Subcutaneous abdominal adipose tissue (tissue), 5 donors: ENCODE measurements at regions not wholly inside any gene's neighbourhood (a gene's known extent, or its start where the extent isn't known, plus 50 kb on each side); places are given as distances from the start of the nearest gene placed in this dataset.
"Not testable (repeated sequence)": the region's sequence is repeated elsewhere in the genome, so short reads cannot be mapped to it uniquely, and the experiment has no call there.

Source experiments
- H3K27ac ChIP-seq: one replicate; pipeline ENCODE4 v1.7.0; 2013; ENCODE audit warnings: low read depth, mild to moderate bottlenecking, inconsistent platforms, low read length, moderate library complexity
- H3K27me3 ChIP-seq, 5 donors: one replicate each; pipeline ENCODE4 v1.7.0; 2013; ENCODE audit warnings: low read length in 5 of 5, inconsistent platforms in 1 of 5; ENCODE audit not compliant: control insufficient read depth in 5 of 5, insufficient read depth in 4 of 5
- H3K36me3 ChIP-seq, 5 donors: one replicate each; pipeline ENCODE4 v1.7.0; 2013; ENCODE audit warnings: low read length in 5 of 5; ENCODE audit not compliant: control insufficient read depth in 5 of 5, insufficient read depth in 5 of 5
- H3K4me1 ChIP-seq, 5 donors: one replicate each; pipeline ENCODE4 v1.7.0; 2013; ENCODE audit warnings: low read length in 5 of 5, mild to moderate bottlenecking in 3 of 5, moderate library complexity in 1 of 5; ENCODE audit not compliant: control insufficient read depth in 5 of 5, insufficient read depth in 5 of 5
- H3K4me3 ChIP-seq, 5 donors: one replicate each; pipeline ENCODE4 v1.7.0; 2013; ENCODE audit warnings: low read length in 5 of 5, low read depth in 1 of 5
- H3K9ac ChIP-seq, 5 donors: one replicate each; pipeline ENCODE4 v1.7.0; 2013; ENCODE audit warnings: low read length in 5 of 5, mild to moderate bottlenecking in 4 of 5, moderate library complexity in 3 of 5
- H3K9me3 ChIP-seq, 5 donors: one replicate each; pipeline ENCODE4 v1.7.0; 2013; ENCODE audit warnings: low read length in 5 of 5; ENCODE audit not compliant: control insufficient read depth in 5 of 5
- donor health status: healthy.
- donor health status: healthy.
- donor health status: healthy.
- donor health status: healthy.
- donor health status: healthy.

- no peak overlapping the region for H3K27ac ChIP-seq
- H3K9ac ChIP-seq, result no peak overlapping the region
These were observed 405.5 kb upstream of the NR3C2 start for GRCh38 chr4:148847544-148848255.

DNA sequence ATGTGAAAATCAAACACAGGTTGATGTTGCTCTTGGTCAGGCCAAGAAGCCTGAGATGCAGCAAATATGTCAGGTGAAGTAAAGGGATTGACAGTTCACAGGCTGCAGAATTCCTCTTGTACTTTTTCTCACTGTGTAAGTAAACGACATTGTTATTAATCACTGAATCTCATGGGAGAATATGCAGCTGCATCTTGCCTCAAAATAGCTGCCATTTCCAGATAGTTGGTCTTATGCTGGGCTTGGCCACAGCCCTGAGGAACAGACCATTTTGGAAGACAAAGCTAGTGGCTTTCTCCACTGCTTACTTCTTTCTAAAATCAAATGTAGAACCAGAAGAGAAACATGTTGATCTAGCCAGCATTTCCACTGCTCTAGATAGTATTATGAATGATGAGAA, 403.4 kb upstream of the NR3C2 start:
- H3K27ac ChIP-seq, result no peak overlapping the region
- no peaks in the 10 kb centered on the region for H3K9me3 ChIP-seq
- H3K9ac ChIP-seq, result no peak overlapping the region
- H3K4me3 ChIP-seq, result no peak overlapping the region
- H3K4me1 ChIP-seq, result no peaks in the 10 kb centered on the region
- no peaks in the 10 kb centered on the region for H3K27me3 ChIP-seq
- H3K36me3 ChIP-seq, result no peaks in the 10 kb centered on the region

More at GRCh38 chr4:148847544-148848255, 405.5 kb upstream of the NR3C2 start:
- Histone ChIP-seq H3K4me1 (no peaks in the 10 kb centered on the region), H3K9me3 (no peaks in the 10 kb centered on the region), H3K4me3 (no peak overlapping the region), H3K36me3 (no peaks in the 10 kb centered on the region), H3K27me3 (no peaks in the 10 kb centered on the region)

- Histone ChIP-seq H3K9ac (no peak overlapping the region), H3K27me3 (no peaks in the 10 kb centered on the region), H3K27ac (no peak overlapping the region)
These were observed 401.4 kb upstream of the NR3C2 start for GRCh38 chr4:148843625-148844024.

GRCh38 chr4:148842843-148843242, 400.6 kb upstream of the NR3C2 start:
- H3K9me3 ChIP-seq, result no peaks in the 10 kb centered on the region
- H3K4me3 ChIP-seq, result no peak overlapping the region
- no peak overlapping the region for H3K9ac ChIP-seq
- no peaks in the 10 kb centered on the region for H3K4me1 ChIP-seq
- H3K27me3 ChIP-seq, result no peaks in the 10 kb centered on the region
- no peak overlapping the region for H3K27ac ChIP-seq
- no peaks in the 10 kb centered on the region for H3K36me3 ChIP-seq

More at GRCh38 chr4:148843625-148844024, 401.4 kb upstream of the NR3C2 start:
- Histone ChIP-seq H3K4me1 (no peaks in the 10 kb centered on the region), H3K4me3 (no peak overlapping the region), H3K36me3 (no peaks in the 10 kb centered on the region), H3K9me3 (no peaks in the 10 kb centered on the region)

DNA sequence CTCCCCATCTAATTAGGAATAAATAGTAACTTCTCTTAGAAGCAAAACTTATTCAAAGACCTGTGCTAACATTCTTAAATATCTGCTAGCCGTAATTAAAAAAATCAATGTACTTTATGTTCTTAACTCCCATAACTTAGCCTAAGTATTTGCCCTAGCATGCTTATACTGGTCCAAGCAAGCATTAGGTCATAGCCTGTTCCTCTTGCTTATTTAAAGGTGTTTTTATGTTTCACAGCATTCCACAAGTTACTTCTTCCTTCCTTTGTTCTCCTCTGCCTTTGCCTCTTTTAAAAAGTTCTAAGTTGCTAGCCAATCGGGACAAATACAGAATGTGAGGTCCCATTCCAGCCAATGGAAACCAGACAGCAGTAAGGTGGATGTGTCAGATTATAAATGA, 395.4 kb upstream of the NR3C2 start:
- not testable (repeated sequence) for H3K9me3 ChIP-seq, H3K36me3 ChIP-seq, H3K4me3 ChIP-seq, H3K4me1 ChIP-seq, H3K9ac ChIP-seq, H3K27ac ChIP-seq, H3K27me3 ChIP-seq

- Histone ChIP-seq H3K9ac (no peak overlapping the region), H3K36me3 (no peaks in the 10 kb centered on the region), H3K4me1 (peaks cover 0 to 10% (median 0%) of the 10 kb centered on the region in 5 donors), H3K27me3 (no peaks in the 10 kb centered on the region), H3K9me3 (peaks cover 0 to 4% (median 0%) of the 10 kb centered on the region in 5 donors), H3K27ac (no peak overlapping the region), H3K4me3 (no peak overlapping the region)
These were observed 392.8 kb upstream of the NR3C2 start for GRCh38 chr4:148834804-148835631.

DNA sequence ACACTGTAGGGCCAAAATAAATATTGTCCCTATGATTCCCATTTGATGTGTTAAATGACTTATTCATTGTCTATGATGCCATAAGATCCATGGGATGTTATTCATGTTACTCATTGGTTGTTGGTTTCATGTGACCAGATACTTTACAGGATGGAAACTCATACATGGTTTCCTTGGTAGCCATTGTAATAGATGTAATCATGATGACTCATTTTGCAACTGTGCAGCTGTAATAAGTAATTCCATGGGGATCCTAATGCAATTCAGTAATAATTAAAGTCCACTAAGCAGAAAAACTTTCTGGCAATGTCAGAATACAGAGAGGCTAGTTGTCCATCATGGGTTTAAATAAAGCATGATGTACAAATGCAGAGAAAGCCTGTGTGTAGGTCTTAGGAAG, 389.7 kb upstream of the NR3C2 start:
- H3K27ac ChIP-seq, result no peak overlapping the region
- H3K36me3 ChIP-seq, result no peaks in the 10 kb centered on the region
- no peak overlapping the region for H3K9ac ChIP-seq
- H3K4me1 ChIP-seq, result peaks cover 0 to 10% (median 0%) of the 10 kb centered on the region in 5 donors
- H3K4me3 ChIP-seq, result no peak overlapping the region
- H3K9me3 ChIP-seq, result peaks cover 0 to 5% (median 0%) of the 10 kb centered on the region in 5 donors
- H3K27me3 ChIP-seq, result no peaks in the 10 kb centered on the region

GRCh38 chr4:148828291-148828690, 386.1 kb upstream of the NR3C2 start:
- no peaks in the 10 kb centered on the region for H3K27me3 ChIP-seq

DNA sequence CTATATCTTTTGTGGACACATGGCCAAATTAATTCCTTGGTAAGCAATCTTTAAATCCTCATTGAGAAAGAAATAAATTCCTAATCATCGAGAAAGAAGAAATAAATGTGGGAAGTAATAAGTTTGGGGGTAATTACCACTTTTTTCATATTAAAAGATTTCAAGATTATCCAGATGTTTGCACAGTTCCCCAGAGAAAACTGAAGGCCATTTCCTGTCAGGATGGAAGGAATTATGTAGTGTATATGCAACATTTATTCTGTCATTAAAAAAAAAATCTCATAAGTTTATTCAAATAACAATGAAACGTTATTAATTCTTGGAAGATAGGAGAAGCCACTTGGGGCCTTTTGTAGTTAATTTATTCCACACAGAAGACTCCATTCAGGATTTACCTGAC, 385.6 kb upstream of the NR3C2 start:
- Histone ChIP-seq H3K4me3 (no peak overlapping the region), H3K27ac (no peak overlapping the region), H3K9me3 (peaks cover 0 to 5% (median 0%) of the 10 kb centered on the region in 5 donors), H3K27me3 (no peaks in the 10 kb centered on the region), H3K36me3 (no peaks in the 10 kb centered on the region), H3K4me1 (peaks cover 0 to 2% (median 0%) of the 10 kb centered on the region in 5 donors), H3K9ac (no peak overlapping the region)

More at GRCh38 chr4:148828291-148828690, 386.1 kb upstream of the NR3C2 start:
- Histone ChIP-seq H3K36me3 (no peaks in the 10 kb centered on the region), H3K4me1 (peaks cover 0 to 2% (median 0%) of the 10 kb centered on the region in 5 donors), H3K9ac (no peak overlapping the region), H3K27ac (no peak overlapping the region), H3K9me3 (peaks cover 0 to 5% (median 0%) of the 10 kb centered on the region in 5 donors), H3K4me3 (no peak overlapping the region)

- Histone ChIP-seq H3K9ac (no peak overlapping the region), H3K4me3 (no peak overlapping the region), H3K27me3 (no peaks in the 10 kb centered on the region), H3K4me1 (no peaks in the 10 kb centered on the region), H3K9me3 (no peaks in the 10 kb centered on the region), H3K36me3 (no peaks in the 10 kb centered on the region), H3K27ac (no peak overlapping the region)
These were observed 381.2 kb upstream of the NR3C2 start for GRCh38 chr4:148823419-148823769.
